Activated CD4-positive, alpha-beta memory T cell treated with anti-CD3 and anti-CD28 coated beads, Interleukin-2, amount 10 ng/mL, durations not matched to agents 7 days and 5 days (primary cell): ENCODE measurements at regions not wholly inside any gene's neighbourhood (a gene's known extent, or its start where the extent isn't known, plus 50 kb on each side); places are given as distances from the start of the nearest gene placed in this dataset.
"Not testable (repeated sequence)": the region's sequence is repeated elsewhere in the genome, so short reads cannot be mapped to it uniquely, and the experiment has no call there.

Experiments
- CTCF ChIA-PET: fragments of 350-600 bp; sonication (Branson Sonifier 250); formaldehyde crosslinking; loops from one replicate; lab custom pipeline; 2021; ENCODE audit warnings: antibody characterized with exemption, inconsistent platforms; lab: Charles Lee
- POLR2A ChIA-PET: fragments of 350-600 bp; sonication (Branson Sonifier 250); formaldehyde crosslinking; loops from one replicate; lab custom pipeline; 2021; ENCODE audit warnings: antibody characterized with exemption; lab: Charles Lee
- DNase-seq: peaks from one replicate; pipeline ENCODE4 v3.0.0-alpha.2; 2020
- H3K27ac Mint-ChIP-seq: one replicate; pipeline ENCODE4 v1.8.0; 2021; ENCODE audit warnings: mild to moderate bottlenecking, mixed read lengths
- H3K27me3 Mint-ChIP-seq: one replicate; pipeline ENCODE4 v1.8.0; 2021; ENCODE audit warnings: mixed read lengths
- H3K36me3 Mint-ChIP-seq: one replicate; pipeline ENCODE4 v1.8.0; 2021; ENCODE audit warnings: low read depth, mixed read lengths
- H3K4me1 Mint-ChIP-seq: one replicate; pipeline ENCODE4 v1.8.0; 2021; ENCODE audit warnings: mixed read lengths
- H3K4me3 Mint-ChIP-seq: one replicate; pipeline ENCODE4 v1.8.0; 2021; ENCODE audit warnings: mild to moderate bottlenecking, mixed read lengths
- H3K9me3 Mint-ChIP-seq: one replicate; pipeline ENCODE4 v1.8.0; 2021; ENCODE audit warnings: mixed read lengths

DNA sequence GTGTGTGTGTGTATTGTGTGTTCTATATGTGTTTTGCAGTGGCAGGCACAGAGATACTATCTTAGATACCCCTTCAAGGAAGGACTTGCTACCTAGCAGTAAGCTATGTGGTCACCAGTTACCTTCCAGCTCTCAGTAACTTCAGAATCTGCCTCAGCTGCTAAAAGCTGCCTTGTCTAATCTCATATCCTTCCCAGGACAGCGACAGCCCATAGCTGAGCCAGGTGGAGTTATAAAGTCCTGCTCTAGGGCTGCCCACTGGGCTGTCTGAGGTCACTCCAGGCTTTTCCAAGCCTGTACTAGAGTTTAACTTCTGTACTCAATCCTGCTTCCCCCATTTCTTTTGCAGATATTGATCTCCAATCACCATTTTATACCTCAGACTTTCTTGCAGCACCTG lies 942.6 kb downstream of the GALC start:
- ChIA-PET POLR2A (no interaction called here), CTCF (no interaction called here)
- H3K36me3 Mint-ChIP-seq = no peaks in the 10 kb centered on the region
- peaks cover 3% of the 10 kb centered on the region for H3K9me3 Mint-ChIP-seq
- no peak overlapping the region for H3K27ac Mint-ChIP-seq
- no peaks in the 10 kb centered on the region for H3K4me1 Mint-ChIP-seq
- no peak for DNase-seq
- no peaks in the 10 kb centered on the region for H3K27me3 Mint-ChIP-seq
- H3K4me3 Mint-ChIP-seq = no peak overlapping the region

DNA sequence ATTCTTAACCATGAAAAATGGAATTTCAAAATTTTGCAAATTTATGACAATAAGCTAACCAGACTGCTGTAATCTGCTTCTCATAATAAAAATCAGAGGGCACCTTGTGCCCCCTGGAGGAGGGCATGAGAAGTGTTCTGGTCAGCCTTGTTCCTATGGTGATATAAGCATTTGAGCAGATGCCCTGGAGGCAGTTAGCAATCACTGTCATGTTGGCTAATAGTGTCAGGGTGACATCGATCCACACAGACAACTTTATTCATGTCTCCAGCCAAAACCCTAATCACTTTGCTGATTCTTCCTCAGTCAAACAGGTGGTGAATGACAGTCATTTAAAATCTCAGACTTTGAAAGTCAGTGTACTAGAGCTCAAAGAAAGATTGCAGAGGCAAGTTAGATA lies 943.0 kb downstream of the GALC start:
- Mint-ChIP-seq H3K4me3 (no peak overlapping the region), H3K36me3 (no peaks in the 10 kb centered on the region), H3K27ac (no peak overlapping the region), H3K4me1 (no peaks in the 10 kb centered on the region), H3K27me3 (no peaks in the 10 kb centered on the region), H3K9me3 (peaks cover 3% of the 10 kb centered on the region)
- no peak for DNase-seq
- ChIA-PET CTCF (no interaction called here), POLR2A (no interaction called here)

DNA sequence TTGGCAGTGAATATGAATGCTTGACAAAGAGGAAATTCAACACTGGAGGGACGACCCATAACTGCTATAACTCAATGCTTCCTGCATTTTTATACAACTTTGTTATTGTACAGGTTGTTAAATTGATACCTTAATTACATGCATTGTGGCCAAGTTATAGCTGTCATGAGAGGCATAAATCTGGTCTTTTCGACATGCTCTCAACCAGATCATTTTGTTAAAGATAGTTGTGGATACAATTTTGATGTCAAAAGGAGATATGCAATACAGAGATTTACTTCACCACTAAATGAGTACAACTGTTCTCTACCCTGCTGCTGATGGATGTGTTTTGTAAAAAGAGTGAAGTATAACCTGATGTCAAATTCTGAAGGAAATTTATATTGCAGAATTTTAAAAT lies 946.0 kb downstream of the GALC start:
- ChIA-PET CTCF (no interaction called here), POLR2A (no interaction called here)
- peaks cover 2% of the 10 kb centered on the region for H3K9me3 Mint-ChIP-seq
- H3K27ac Mint-ChIP-seq = no peak overlapping the region
- no peaks in the 10 kb centered on the region for H3K36me3 Mint-ChIP-seq
- no peaks in the 10 kb centered on the region for H3K27me3 Mint-ChIP-seq
- H3K4me3 Mint-ChIP-seq = no peak overlapping the region
- H3K4me1 Mint-ChIP-seq = no peaks in the 10 kb centered on the region
- DNase-seq = no peak

DNA sequence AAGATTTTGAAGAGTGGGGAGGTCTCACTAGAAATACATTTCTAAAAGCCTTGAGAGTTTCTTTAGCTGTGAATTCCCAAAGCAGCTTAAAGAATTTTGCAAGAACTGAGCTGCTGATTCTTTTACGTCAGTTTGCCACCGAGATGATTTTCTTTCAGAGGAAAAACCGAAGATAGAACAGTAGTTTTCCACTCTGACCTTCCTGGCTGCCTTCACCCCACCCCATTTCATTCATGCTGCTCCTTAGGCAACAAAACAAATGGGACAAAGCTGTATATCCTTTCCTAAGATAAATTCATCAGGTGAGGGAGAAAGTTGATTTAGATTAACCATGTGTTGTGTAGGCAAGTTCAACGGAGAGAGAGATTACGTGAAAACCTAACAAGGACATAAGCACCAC lies 947.0 kb downstream of the GALC start:
- CTCF ChIA-PET = no interaction called here
- H3K4me1 Mint-ChIP-seq = no peaks in the 10 kb centered on the region
- POLR2A ChIA-PET = no interaction called here
- H3K27ac Mint-ChIP-seq = no peak overlapping the region
- no peak for DNase-seq
- H3K9me3 Mint-ChIP-seq = peaks cover 2% of the 10 kb centered on the region
- no peaks in the 10 kb centered on the region for H3K36me3 Mint-ChIP-seq
- H3K27me3 Mint-ChIP-seq = no peaks in the 10 kb centered on the region
- no peak overlapping the region for H3K4me3 Mint-ChIP-seq

DNA sequence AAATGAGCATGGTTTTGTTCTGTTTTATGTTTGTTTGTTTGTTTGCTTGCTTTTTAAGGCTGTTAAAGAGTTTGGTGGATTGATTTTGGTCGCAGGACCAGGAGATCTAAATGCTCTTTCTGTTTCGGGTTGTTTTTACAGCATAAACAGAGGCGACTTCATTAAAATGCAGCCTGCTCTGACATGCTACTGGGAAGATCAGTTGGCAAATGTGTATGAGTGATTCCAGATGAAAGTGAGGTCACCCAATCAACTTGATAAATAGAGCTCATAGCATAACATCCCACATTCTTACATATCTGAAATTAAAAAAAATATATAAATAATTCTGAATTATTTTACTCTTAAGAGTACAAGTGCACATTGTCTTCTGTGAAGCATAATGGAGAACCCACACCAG lies 947.7 kb downstream of the GALC start:
- H3K36me3 Mint-ChIP-seq = no peaks in the 10 kb centered on the region
- DNase-seq = no peak
- H3K27ac Mint-ChIP-seq = no peak overlapping the region
- no peak overlapping the region for H3K4me3 Mint-ChIP-seq
- H3K9me3 Mint-ChIP-seq = peaks cover 2% of the 10 kb centered on the region
- CTCF ChIA-PET = no interaction called here
- POLR2A ChIA-PET = no interaction called here
- no peaks in the 10 kb centered on the region for H3K4me1 Mint-ChIP-seq
- no peaks in the 10 kb centered on the region for H3K27me3 Mint-ChIP-seq

DNA sequence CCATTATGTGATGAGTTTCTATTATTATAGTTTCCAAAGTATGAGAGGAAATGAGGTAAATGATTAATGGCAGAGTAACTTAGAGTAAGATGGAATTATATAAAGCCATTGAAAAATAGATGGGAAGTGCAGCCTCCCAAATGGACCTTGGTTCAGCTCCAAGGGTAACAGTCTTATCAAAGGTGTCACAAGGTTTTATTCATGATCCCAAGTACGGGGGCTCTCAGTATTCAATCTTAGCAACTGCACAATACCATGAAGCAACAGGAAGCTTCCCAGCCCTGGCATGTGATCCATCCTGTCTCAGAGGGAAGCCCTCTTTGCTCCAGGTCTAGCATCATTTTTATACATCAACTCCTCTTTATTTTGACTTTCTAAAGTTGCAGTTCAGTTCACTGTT lies 948.2 kb downstream of the GALC start:
- H3K36me3 Mint-ChIP-seq = no peaks in the 10 kb centered on the region
- DNase-seq = no peak
- H3K4me3 Mint-ChIP-seq = no peak overlapping the region
- H3K27me3 Mint-ChIP-seq = no peaks in the 10 kb centered on the region
- ChIA-PET POLR2A (no interaction called here), CTCF (no interaction called here)
- H3K27ac Mint-ChIP-seq = no peak overlapping the region
- no peaks in the 10 kb centered on the region for H3K4me1 Mint-ChIP-seq
- peaks cover 6% of the 10 kb centered on the region for H3K9me3 Mint-ChIP-seq

DNA sequence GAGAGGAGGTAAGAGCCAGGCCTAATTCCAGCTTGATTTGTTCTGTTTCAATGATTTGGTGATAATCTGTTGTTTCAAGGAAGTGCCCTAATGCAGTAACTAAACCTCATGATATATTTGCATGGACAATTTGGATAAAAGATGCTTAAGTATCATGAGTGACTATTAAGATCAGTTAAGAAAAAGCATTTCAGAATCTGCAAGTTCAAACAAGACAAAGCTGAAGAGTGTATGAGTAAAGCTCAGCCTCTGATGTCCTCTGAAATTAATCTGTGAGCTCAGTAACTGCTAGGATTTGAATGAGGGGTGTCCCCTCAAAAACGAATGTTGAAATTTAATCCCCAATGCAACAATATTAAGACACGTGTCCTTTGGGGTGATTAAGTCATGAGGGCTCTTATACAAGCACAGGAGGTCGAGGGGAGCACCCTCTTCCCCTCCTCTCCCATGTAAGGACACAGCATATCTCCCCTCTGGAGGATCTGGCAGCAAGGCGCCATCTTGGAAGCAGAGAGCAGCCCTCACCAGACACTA lies 949.2 kb downstream of the GALC start:
- H3K9me3 Mint-ChIP-seq = peaks cover 12% of the 10 kb centered on the region
- ChIA-PET CTCF (no interaction called here), POLR2A (no interaction called here)
- H3K36me3 Mint-ChIP-seq = no peaks in the 10 kb centered on the region
- no peaks in the 10 kb centered on the region for H3K4me1 Mint-ChIP-seq
- no peak for DNase-seq
- no peaks in the 10 kb centered on the region for H3K27me3 Mint-ChIP-seq
- H3K4me3 Mint-ChIP-seq = no peak overlapping the region
- H3K27ac Mint-ChIP-seq = no peak overlapping the region

DNA sequence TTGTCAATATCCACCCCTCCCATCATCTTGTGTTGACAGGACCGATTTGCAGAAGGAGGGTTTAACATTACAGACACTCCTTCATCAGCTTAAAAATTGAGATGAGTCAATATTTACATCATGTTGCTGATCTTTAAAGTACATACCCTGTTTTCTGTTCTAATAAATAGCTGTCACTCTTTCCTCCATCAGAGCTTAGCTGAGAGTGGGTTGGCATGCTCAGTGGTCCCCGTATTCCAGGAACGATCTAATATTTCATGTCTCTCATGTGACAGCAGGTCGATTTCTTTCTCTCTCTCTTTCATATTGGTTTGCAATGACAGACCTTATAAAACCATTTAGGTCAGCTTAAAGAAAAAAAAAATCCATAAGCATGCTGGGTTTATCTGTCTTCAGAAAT lies 950.6 kb downstream of the GALC start:
- Mint-ChIP-seq H3K27me3 (no peaks in the 10 kb centered on the region), H3K36me3 (no peaks in the 10 kb centered on the region), H3K9me3 (peaks cover 14% of the 10 kb centered on the region), H3K4me3 (no peak overlapping the region), H3K27ac (no peak overlapping the region), H3K4me1 (no peaks in the 10 kb centered on the region)
- ChIA-PET POLR2A (no interaction called here), CTCF (no interaction called here)
- DNase-seq = no peak

DNA sequence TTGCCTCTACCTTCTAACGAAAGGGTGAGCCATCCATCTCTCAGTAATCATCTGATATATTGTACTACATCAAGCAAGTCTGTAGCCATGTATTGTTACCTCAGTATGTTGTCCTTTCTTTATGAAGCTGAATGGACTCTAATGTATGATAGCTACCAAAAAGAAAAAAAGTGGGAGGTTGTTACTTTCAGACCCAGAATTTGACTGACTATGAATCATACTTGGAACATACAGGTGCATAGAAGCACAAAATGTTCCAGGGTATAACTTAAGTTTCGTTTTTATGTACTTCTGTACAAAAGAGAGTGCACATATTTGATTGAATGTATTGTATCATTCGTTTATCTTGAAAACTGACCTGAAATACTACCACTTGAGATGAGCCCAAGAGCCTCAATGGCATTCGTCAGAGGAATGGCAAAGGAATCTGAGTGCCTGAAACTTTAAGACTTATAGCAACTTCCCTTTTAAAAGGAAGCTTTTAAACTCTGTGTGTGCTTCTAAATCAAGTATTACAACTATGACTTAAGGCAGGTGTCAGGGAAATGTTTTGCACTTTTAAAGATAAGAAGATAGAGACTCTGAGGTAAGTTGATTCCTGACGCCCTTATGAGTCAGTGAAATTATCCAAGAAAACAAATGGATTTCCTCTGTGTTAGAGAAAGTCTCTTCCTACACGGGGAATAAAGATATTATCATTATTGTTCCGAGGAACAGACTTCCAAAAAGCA lies 951.5 kb downstream of the GALC start:
- CTCF ChIA-PET = no interaction called here
- DNase-seq = no peak
- no peaks in the 10 kb centered on the region for H3K4me1 Mint-ChIP-seq
- H3K9me3 Mint-ChIP-seq = peaks cover 14% of the 10 kb centered on the region
- no peaks in the 10 kb centered on the region for H3K36me3 Mint-ChIP-seq
- H3K27ac Mint-ChIP-seq = no peak overlapping the region
- H3K27me3 Mint-ChIP-seq = no peaks in the 10 kb centered on the region
- no peak overlapping the region for H3K4me3 Mint-ChIP-seq
- POLR2A ChIA-PET = no interaction called here

DNA sequence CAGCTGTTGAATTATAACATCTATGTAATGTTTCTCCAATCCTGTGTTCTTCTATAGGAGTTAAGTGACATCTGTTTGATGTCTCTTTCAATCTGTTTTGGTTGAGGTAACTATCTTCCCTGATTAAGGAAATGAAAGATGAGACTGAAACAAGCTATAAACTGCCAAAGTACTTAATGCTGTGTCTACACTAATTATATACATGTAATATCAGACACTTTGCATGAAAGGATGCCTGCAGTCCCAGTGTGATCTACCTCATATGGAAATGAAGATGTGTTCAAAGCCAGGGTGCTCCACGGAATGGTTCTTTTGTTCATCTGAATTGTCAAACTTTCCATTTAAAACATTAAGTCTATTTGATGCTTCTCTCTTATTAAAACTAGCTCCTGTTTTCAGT lies 958.3 kb downstream of the GALC start:
- no peaks in the 10 kb centered on the region for H3K27me3 Mint-ChIP-seq
- H3K9me3 Mint-ChIP-seq = peaks cover 11% of the 10 kb centered on the region
- no peak overlapping the region for H3K27ac Mint-ChIP-seq
- ChIA-PET POLR2A (no interaction called here), CTCF (no interaction called here)
- DNase-seq = no peak
- H3K4me1 Mint-ChIP-seq = no peaks in the 10 kb centered on the region
- H3K4me3 Mint-ChIP-seq = no peak overlapping the region
- H3K36me3 Mint-ChIP-seq = no peaks in the 10 kb centered on the region

DNA sequence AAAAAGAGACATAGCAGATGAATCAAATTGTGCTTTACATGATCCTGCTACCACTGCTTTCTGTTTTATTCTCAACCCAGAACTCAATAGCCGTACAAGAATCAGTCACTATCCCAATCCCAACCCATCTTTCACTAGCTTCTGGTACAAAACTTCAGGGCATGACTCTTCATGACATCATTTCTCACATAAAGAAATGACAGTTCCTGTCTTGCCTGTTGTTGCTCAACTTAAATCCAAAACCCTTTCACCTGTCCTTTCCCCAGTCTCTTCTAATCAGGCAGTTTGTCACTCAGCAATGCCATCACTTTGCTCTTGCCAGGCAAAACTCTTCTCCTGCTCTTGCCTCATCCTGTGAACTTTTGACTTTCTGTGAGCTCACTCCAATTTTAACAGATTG lies 962.8 kb downstream of the GALC start:
- no peaks in the 10 kb centered on the region for H3K4me1 Mint-ChIP-seq
- no peak overlapping the region for H3K27ac Mint-ChIP-seq
- ChIA-PET POLR2A (no interaction called here), CTCF (no interaction called here)
- no peaks in the 10 kb centered on the region for H3K27me3 Mint-ChIP-seq
- H3K36me3 Mint-ChIP-seq = no peaks in the 10 kb centered on the region
- peaks cover 8% of the 10 kb centered on the region for H3K9me3 Mint-ChIP-seq
- H3K4me3 Mint-ChIP-seq = no peak overlapping the region
- DNase-seq = no peak

DNA sequence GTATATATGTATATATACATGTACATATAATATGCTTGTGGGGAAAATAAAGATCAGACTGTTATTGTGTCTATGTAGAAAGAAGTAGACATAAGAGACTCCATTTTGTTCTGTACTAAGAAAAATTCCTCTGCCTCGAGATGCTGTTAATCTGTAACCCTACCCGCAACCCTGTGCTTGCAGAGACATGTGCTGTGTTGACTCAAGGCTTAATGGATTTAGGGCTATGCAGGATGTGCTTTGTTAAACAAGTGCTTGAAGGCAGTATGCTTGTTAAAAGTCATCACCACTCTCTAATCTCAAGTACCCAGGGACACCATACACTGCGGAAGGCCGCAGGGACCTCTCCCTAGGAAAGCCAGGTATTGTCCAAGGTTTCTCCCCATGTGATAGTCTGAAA lies 972.9 kb downstream of the GALC start:
- CTCF ChIA-PET, POLR2A ChIA-PET, H3K36me3 Mint-ChIP-seq, H3K27me3 Mint-ChIP-seq, H3K27ac Mint-ChIP-seq, H3K4me1 Mint-ChIP-seq, H3K4me3 Mint-ChIP-seq, DNase-seq, H3K9me3 Mint-ChIP-seq: not testable (repeated sequence)

DNA sequence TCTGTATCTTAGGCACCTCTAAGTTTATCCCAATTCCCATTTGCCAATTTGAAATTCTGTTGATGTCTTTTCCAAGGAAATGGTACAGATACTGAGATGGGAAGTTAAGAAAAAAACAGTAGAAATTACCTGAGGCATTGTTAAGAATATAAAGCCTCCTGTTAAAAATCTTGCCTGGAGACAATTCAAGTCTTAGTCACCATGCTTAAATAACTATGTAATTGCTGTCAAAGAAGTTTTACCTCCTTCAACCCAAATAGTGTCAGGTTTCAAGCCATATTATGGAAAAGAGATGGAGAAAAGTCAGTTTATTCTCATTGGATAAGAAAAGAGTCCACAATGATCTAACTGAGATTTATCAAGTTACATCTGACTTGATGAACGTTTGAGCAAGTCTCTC lies 974.7 kb downstream of the GALC start:
- Mint-ChIP-seq H3K4me3 (no peak overlapping the region), H3K27me3 (no peaks in the 10 kb centered on the region), H3K27ac (no peak overlapping the region), H3K9me3 (peaks cover 2% of the 10 kb centered on the region), H3K36me3 (no peaks in the 10 kb centered on the region), H3K4me1 (no peaks in the 10 kb centered on the region)
- CTCF ChIA-PET = no interaction called here
- POLR2A ChIA-PET = no interaction called here
- no peak for DNase-seq

DNA sequence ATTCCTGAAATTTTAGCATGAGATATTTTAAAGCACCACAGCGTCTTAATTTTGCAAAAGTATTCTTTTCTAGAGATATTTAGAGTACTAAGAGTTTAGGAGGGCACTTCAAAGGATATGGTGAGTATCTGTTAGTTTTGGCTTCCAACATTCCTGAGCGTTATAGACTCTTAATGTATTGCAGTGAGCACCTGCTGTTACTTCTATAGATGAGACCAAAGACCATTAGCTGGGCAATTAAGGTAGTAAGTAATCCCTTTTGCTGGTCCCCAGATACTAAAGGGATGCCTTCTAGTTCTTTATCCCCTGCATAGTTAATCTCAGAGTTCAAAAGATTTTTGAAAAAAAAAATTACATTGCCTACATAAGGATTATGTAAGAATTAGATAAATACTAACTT lies 975.6 kb downstream of the GALC start:
- CTCF ChIA-PET = no interaction called here
- POLR2A ChIA-PET = no interaction called here
- no peak for DNase-seq
- Mint-ChIP-seq H3K27me3 (no peaks in the 10 kb centered on the region), H3K4me1 (no peaks in the 10 kb centered on the region), H3K27ac (no peak overlapping the region), H3K4me3 (no peak overlapping the region), H3K9me3 (peaks cover 2% of the 10 kb centered on the region), H3K36me3 (no peaks in the 10 kb centered on the region)
